GM12874 (cell line): ENCODE measurements at regions not wholly inside any gene's neighbourhood (a gene's known extent, or its start where the extent isn't known, plus 50 kb on each side); places are given as distances from the start of the nearest gene placed in this dataset.

Experiments used
- CTCF ChIP-seq: IDR thresholded peaks from 2 replicates; pipeline ENCODE4 v1.5.1; 2011; ENCODE audit warnings: low read depth, mild to moderate bottlenecking, control low read depth, low read length, moderate library complexity; ENCODE audit not compliant: insufficient read depth

GRCh38 chr4:145283909-145284308 lies 103.5 kb upstream of the OTUD4 start:
- no peak for TF ChIP-seq CTCF

DNA sequence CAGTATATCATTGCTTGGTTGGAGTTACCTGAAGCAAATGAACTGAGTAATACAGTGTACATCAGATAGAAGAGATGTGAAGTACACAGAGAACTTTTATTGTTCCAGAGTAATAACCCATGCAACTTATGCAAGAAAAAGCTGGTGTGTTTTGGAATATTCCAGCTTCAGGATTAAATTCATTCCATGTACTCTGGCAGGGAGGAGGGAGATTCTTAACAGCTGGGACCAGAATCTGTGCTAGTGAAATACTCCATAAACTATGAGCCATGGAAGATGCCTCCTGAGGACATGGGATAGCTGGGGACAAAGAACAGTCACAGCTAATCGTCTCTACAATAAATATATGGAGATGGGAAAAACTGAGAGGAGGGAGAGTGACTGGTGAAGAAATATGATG lies 101.6 kb upstream of the OTUD4 start:
- TF ChIP-seq CTCF: no peak

DNA sequence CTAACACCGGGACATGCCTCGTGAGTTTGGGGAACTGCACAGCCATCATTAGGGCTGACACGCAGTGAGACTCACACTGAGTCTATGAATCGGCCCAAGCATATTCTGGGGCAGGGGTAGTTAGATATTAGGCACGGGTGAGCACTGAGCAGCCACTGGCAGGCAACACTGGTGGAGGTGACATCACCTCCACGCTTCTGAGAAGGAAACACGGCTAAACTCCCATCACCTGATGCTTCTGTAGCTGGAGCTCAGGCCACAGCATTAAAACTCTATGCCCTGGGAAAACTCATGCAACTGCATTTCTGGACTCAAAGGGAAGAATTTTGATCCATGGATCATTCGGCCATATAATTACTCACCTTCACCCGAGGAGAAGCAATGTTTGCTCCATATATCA lies 100.8 kb upstream of the OTUD4 start:
- TF ChIP-seq CTCF: no peak

GRCh38 chr4:145280541-145280940 lies 100.2 kb upstream of the OTUD4 start:
- no peak for TF ChIP-seq CTCF

DNA sequence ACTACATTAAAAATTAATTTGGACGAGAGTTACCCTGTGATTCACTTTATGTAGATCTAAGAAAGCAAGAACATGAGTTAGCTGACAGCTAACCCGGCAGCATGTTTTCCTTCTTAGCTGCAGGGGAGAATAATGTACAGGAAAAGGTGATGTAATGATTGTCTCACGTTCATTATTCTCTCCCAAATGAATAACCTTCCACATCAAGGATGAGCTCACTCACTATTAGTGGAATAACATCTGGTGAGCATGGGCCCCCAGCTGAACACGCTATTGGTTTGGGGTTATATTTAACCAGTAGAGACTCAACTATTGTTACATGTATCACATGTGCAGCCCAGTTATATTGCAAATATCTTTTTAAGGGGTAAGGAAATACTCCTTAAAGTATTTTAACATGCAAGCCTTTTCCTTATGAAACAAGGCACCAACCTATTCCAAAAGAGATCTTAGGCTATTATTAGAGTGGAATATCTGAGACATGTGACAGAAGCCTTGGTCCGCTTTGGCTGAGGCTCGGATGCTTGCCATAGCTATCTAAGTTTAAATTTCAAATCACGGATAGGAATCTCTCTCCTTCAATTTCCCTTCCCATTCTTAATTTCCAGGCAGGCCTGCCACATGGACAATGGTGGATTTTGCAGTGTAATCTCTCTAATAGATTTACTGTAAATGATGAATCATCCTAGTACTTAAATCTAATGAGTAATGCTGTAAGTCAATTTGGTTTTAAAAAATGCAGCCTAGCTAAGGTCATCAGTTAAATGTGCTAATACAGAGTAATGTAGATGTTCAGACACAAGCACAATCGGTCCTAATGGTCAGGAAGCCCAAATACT lies 99.0 kb upstream of the OTUD4 start:
- TF ChIP-seq CTCF: no peak

GRCh38 chr4:145278341-145279121 lies 98.1 kb upstream of the OTUD4 start:
- no peak for TF ChIP-seq CTCF

DNA sequence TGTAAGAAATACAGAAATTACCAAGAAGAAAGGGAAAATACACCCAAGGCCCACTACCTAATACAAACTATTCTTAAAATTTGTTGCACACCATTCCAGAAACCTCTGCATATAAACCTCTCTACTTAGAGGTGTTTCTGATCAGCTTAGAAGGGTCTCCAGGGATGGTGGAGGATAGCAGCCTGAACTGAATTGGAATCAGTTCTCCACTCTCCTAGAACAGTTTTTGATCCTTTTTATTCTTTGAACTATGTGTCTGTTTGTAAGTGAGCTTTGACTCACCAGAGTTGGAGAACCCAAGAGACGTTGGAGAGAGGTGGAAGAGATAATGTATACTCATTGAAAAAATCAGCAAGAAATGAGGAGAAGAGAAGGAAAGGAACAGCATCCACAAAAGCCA lies 96.6 kb upstream of the OTUD4 start:
- TF ChIP-seq CTCF: no peak
